BE2C (cell line): ENCODE measurements at regions not wholly inside any gene's neighbourhood (a gene's known extent, or its start where the extent isn't known, plus 50 kb on each side); places are given as distances from the start of the nearest gene placed in this dataset.
"Not testable (repeated sequence)": the region's sequence is repeated elsewhere in the genome, so short reads cannot be mapped to it uniquely, and the experiment has no call there.

Experiments
- DNase-seq: peaks from one replicate; pipeline ENCODE4 v3.0.0-alpha.2; 2020
- H3K27me3 ChIP-seq: fragments of 250-450 bp; sonication (Bioruptor Pico); 2 replicates; pipeline ENCODE4 v1.5.1; 2020; ENCODE audit warnings: mild to moderate bottlenecking
- H3K36me3 ChIP-seq: fragments of 250-450 bp; sonication (Bioruptor Pico); 2 replicates; pipeline ENCODE4 v1.5.1; 2020; ENCODE audit warnings: mild to moderate bottlenecking
- H3K4me1 ChIP-seq: fragments of 250-450 bp; sonication (Bioruptor Pico); 2 replicates; pipeline ENCODE4 v1.5.1; 2020
- H3K4me3 ChIP-seq: 2 replicates; pipeline ENCODE4 v1.5.1; 2011; ENCODE audit warnings: low read depth, low read length
- H3K9me3 ChIP-seq: fragments of 250-450 bp; sonication (Bioruptor Pico); 2 replicates; pipeline ENCODE4 v1.5.1; 2020
- CTCF ChIP-seq: IDR thresholded peaks from 2 replicates; pipeline ENCODE4 v1.5.1; 2012; ENCODE audit warnings: mild to moderate bottlenecking, low read depth, low read length

- Histone ChIP-seq H3K4me3 (no peak overlapping the region), H3K27me3 (no peaks in the 10 kb centered on the region), H3K36me3 (no peaks in the 10 kb centered on the region), H3K9me3 (no peaks in the 10 kb centered on the region), H3K4me1 (no peaks in the 10 kb centered on the region; the same call in 1 of the 2 replicates)
- no peak for TF ChIP-seq CTCF
- DNase-seq, result no peak
These were observed 286.6 kb downstream of the SEMA3D start for GRCh38 chr7:84900215-84900614.

GRCh38 chr7:84895563-84895962 is 291.3 kb downstream of the SEMA3D start:
- Histone ChIP-seq H3K9me3 (no peaks in the 10 kb centered on the region), H3K27me3 (no peaks in the 10 kb centered on the region), H3K4me3 (no peak overlapping the region), H3K36me3 (no peaks in the 10 kb centered on the region), H3K4me1 (no peaks in the 10 kb centered on the region; the same call in 1 of the 2 replicates)
- DNase-seq, result no peak
- no peak for TF ChIP-seq CTCF

GRCh38 chr7:84883570-84883969 is 303.3 kb downstream of the SEMA3D start:
- not testable (repeated sequence) for H3K9me3 ChIP-seq, H3K4me3 ChIP-seq, H3K36me3 ChIP-seq, H3K27me3 ChIP-seq, H3K4me1 ChIP-seq, DNase-seq

- not testable (repeated sequence) for H3K27me3 ChIP-seq, DNase-seq, H3K4me3 ChIP-seq, H3K9me3 ChIP-seq, H3K36me3 ChIP-seq, H3K4me1 ChIP-seq
These were observed 306.4 kb downstream of the SEMA3D start for GRCh38 chr7:84880326-84880997.

GRCh38 chr7:84879570-84880325 is 307.1 kb downstream of the SEMA3D start:
- Histone ChIP-seq H3K27me3 (no peaks in the 10 kb centered on the region), H3K36me3 (no peaks in the 10 kb centered on the region), H3K9me3 (no peaks in the 10 kb centered on the region; the same call in 1 of the 2 replicates), H3K4me1 (no peaks in the 10 kb centered on the region), H3K4me3 (no peak overlapping the region)
- no peak for DNase-seq
- no peak for TF ChIP-seq CTCF

- no peaks in the 10 kb centered on the region for H3K4me1 ChIP-seq
These were observed 308.8 kb downstream of the SEMA3D start for GRCh38 chr7:84877943-84878570.

More at GRCh38 chr7:84877943-84878570, 308.8 kb downstream of the SEMA3D start:
- Histone ChIP-seq H3K27me3 (no peaks in the 10 kb centered on the region), H3K9me3 (no peaks in the 10 kb centered on the region; the same call in 1 of the 2 replicates), H3K36me3 (no peaks in the 10 kb centered on the region), H3K4me3 (no peak overlapping the region)
- no peak for DNase-seq
- no peak for TF ChIP-seq CTCF
